Nephron progenitor cell (in vitro differentiated cells): ENCODE measurements at regions not wholly inside any gene's neighbourhood (a gene's known extent, or its start where the extent isn't known, plus 50 kb on each side); places are given as distances from the start of the nearest gene placed in this dataset.
"Not testable (repeated sequence)": the region's sequence is repeated elsewhere in the genome, so short reads cannot be mapped to it uniquely, and the experiment has no call there.

Experiments used
- DNase-seq: peaks from one replicate; pipeline ENCODE4 v3.0.0; 2021
- H3K27ac Mint-ChIP-seq: 2 replicates; pipeline ENCODE4 v1.8.0; 2021; ENCODE audit warnings: mild to moderate bottlenecking, moderate library complexity, mixed read lengths
- H3K27me3 Mint-ChIP-seq: 2 replicates; pipeline ENCODE4 v1.8.0; 2021; ENCODE audit warnings: mild to moderate bottlenecking, low read depth, mixed read lengths; ENCODE audit not compliant: poor library complexity
- H3K36me3 Mint-ChIP-seq: 2 replicates; pipeline ENCODE4 v1.8.0; 2021; ENCODE audit warnings: low read depth, mixed read lengths
- H3K4me1 Mint-ChIP-seq: 2 replicates; pipeline ENCODE4 v1.8.0; 2021; ENCODE audit warnings: mixed read lengths
- H3K4me3 Mint-ChIP-seq: 2 replicates; pipeline ENCODE4 v1.8.0; 2021; ENCODE audit warnings: mild to moderate bottlenecking, moderate library complexity, mixed read lengths
- H3K9me3 Mint-ChIP-seq: 2 replicates; pipeline ENCODE4 v1.8.0; 2021; ENCODE audit warnings: mild to moderate bottlenecking, moderate library complexity, mixed read lengths
- CTCF ChIP-seq: fragments of 200-600 bp; sonication (generic); IDR thresholded peaks from 2 replicates; pipeline ENCODE4 v1.5.0; 2021; ENCODE audit warnings: antibody characterized with exemption

DNA sequence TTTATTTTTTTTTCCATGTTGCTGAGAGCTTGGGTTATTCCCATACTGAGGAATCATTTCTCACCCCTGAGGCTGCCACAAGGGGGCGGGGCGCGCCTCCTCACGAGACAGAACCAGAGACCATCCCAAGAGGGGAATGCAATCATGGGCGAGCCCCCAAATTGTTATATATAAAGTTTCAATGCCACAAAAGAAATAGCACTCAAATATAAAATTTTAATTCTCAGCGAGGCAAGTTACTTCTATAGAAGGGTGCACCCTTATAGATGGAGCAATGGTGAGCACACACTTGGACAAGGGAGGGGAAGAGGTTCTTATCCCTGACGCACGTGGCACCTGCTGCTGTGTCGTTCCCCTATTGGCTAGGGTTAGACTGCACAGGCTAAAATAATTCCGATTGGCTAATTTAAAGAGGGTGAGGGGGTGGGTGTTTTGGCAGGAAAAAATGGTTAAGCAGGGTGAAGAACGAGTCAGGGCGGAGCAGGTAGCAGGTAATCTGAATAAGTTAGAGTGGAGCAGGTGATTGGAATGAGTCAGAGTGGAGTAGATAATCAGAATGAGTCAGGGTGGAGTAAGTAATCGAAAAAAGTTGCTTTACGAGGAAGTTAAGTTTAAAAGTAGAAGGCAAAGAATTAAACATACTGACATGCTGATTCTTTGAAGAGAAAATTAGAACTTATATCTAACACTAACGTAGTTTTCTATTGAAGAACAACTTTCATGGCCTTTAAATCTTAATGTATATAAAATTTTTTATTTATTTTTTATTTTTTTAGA is 177.5 kb downstream of the MTCL1 start:
- no peak for TF ChIP-seq CTCF
- Mint-ChIP-seq H3K36me3 (peaks cover 9% of the 10 kb centered on the region), H3K9me3 (peaks cover 43% of the 10 kb centered on the region), H3K4me1 (no peaks in the 10 kb centered on the region), H3K27me3 (peaks cover 4% of the 10 kb centered on the region), H3K4me3 (no peak overlapping the region), H3K27ac (no peak overlapping the region)
- peak; percentile 22 for DNase-seq

DNA sequence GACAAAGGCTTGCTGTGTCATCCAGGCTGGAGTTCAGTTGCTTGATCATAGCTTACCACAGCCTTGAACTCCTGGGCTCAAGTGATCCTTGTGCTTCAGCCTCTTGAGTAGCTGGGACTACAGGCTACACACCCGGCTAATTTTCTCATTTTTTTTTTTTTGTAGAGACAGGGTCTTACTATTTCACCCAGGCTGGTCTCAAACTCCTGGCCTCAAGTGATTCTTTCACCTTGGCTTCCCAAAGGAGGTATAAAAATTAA is 178.0 kb downstream of the MTCL1 start:
- H3K36me3 Mint-ChIP-seq, result peaks cover 9% of the 10 kb centered on the region
- no peak overlapping the region for H3K4me3 Mint-ChIP-seq
- TF ChIP-seq CTCF, result no peak
- H3K27me3 Mint-ChIP-seq, result peaks cover 4% of the 10 kb centered on the region
- H3K27ac Mint-ChIP-seq, result no peak overlapping the region
- H3K4me1 Mint-ChIP-seq, result no peaks in the 10 kb centered on the region
- no peak for DNase-seq
- H3K9me3 Mint-ChIP-seq, result peaks cover 49% of the 10 kb centered on the region

DNA sequence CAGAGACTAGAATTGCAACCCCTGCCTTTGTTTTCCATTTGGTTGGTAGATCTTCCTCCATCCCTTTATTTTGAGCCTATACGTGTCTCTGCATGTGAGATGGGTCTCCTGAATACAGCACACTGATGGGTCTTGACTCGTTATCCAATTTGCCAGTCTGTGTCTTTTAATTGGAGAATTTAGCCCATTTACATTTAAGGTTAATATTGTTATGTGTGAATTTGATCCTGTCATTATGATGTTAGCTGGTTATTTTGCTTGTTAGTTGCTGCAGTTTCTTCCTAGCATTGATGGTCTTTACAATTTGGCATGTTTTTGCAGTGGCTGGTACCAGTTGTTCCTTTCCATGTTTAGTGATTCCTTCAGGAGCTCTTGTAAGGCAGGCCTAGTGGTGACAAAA is 182.5 kb downstream of the MTCL1 start:
- not testable (repeated sequence) for H3K27me3 Mint-ChIP-seq

GRCh38 chr18:8889489-8889888 is 184.1 kb downstream of the MTCL1 start:
- Mint-ChIP-seq H3K4me3 (no peak overlapping the region), H3K27me3 (peaks cover 4% of the 10 kb centered on the region)

More for the DNA sequence above, 182.5 kb downstream of the MTCL1 start:
- H3K27ac Mint-ChIP-seq, DNase-seq, H3K4me1 Mint-ChIP-seq, H3K4me3 Mint-ChIP-seq, H3K36me3 Mint-ChIP-seq: not testable (repeated sequence)
- peaks cover 42% of the 10 kb centered on the region for H3K9me3 Mint-ChIP-seq

GRCh38 chr18:8890503-8890902 is 185.1 kb downstream of the MTCL1 start:
- H3K9me3 Mint-ChIP-seq, result peaks cover 34% of the 10 kb centered on the region
- DNase-seq, H3K36me3 Mint-ChIP-seq, H3K4me1 Mint-ChIP-seq, H3K4me3 Mint-ChIP-seq, H3K27me3 Mint-ChIP-seq, H3K27ac Mint-ChIP-seq: not testable (repeated sequence)

More at GRCh38 chr18:8889489-8889888, 184.1 kb downstream of the MTCL1 start:
- peaks cover 39% of the 10 kb centered on the region for H3K9me3 Mint-ChIP-seq
- DNase-seq, result no peak
- H3K4me1 Mint-ChIP-seq, result peaks cover 8% of the 10 kb centered on the region
- no peak overlapping the region for H3K27ac Mint-ChIP-seq
- peaks cover 3% of the 10 kb centered on the region for H3K36me3 Mint-ChIP-seq
- TF ChIP-seq CTCF, result no peak

DNA sequence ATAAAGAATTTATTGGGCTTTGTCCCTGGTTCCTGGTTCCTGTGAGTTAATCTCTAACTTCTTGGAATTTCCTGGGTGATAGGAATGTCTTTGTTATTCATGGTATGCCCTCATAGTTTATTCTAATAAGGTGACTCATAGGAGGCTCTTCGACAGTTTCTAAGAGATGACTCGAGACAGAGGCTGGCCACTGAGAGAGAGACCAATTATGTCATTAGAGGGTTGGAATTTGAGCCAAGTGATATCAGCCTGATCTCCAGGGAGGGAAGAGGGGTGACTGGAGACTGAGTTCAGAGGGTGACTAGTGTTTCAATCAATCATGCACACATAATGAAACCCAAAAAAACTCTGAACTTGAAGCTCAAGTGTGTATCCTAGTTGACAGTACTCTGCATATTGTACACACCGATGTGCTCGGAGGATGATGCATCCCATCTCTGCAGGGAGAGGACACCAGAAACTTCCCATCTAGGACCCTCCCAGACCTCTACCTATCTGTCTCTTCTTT is 185.7 kb downstream of the MTCL1 start:
- Mint-ChIP-seq H3K27me3 (peaks cover 4% of the 10 kb centered on the region), H3K27ac (no peak overlapping the region), H3K36me3 (no peaks in the 10 kb centered on the region), H3K4me1 (peaks cover 8% of the 10 kb centered on the region), H3K9me3 (peaks cover 30% of the 10 kb centered on the region), H3K4me3 (no peak overlapping the region)
- TF ChIP-seq CTCF, result no peak
- DNase-seq, result peak; percentile 14

DNA sequence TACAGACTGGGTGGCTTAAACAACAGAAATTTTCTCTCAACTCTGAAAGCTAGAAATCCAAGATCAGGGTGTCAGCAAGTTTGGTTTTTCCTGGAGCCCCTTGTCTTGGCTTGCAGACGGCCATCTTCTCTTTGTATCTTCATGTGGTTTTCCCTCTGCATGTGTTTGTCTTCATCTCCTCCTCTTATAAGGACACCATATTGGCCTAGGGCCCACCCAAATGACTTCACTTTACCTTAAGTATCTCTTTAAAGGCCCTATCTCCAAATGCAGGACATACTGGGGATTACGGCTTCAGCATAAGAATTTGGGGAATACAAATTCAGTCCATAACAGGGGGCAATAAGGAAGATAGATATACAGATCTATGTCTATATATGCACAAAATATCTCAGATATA is 187.9 kb downstream of the MTCL1 start:
- H3K4me1 Mint-ChIP-seq, result peaks cover 8% of the 10 kb centered on the region
- no peak for TF ChIP-seq CTCF
- H3K27me3 Mint-ChIP-seq, result peaks cover 4% of the 10 kb centered on the region
- H3K9me3 Mint-ChIP-seq, result peaks cover 11% of the 10 kb centered on the region
- no peak overlapping the region for H3K4me3 Mint-ChIP-seq
- DNase-seq, result no peak
- H3K27ac Mint-ChIP-seq, result no peak overlapping the region
- H3K36me3 Mint-ChIP-seq, result no peaks in the 10 kb centered on the region
